Left renal cortex interstitium (tissue), 4 donors: ENCODE measurements at regions not wholly inside any gene's neighbourhood (a gene's known extent, or its start where the extent isn't known, plus 50 kb on each side); places are given as distances from the start of the nearest gene placed in this dataset.

Experiments
- DNase-seq, 4 donors: peaks; one replicate each; pipeline ENCODE4 v3.0.0-alpha.2; 2013; ENCODE audit warnings: low read depth in 4 of 4, low spot score in 2 of 4, missing footprints in 1 of 4

- DNase-seq: no peak
Measured at GRCh38 chr2:239768031-239768790, 256.9 kb downstream of the NDUFA10 start.

DNA sequence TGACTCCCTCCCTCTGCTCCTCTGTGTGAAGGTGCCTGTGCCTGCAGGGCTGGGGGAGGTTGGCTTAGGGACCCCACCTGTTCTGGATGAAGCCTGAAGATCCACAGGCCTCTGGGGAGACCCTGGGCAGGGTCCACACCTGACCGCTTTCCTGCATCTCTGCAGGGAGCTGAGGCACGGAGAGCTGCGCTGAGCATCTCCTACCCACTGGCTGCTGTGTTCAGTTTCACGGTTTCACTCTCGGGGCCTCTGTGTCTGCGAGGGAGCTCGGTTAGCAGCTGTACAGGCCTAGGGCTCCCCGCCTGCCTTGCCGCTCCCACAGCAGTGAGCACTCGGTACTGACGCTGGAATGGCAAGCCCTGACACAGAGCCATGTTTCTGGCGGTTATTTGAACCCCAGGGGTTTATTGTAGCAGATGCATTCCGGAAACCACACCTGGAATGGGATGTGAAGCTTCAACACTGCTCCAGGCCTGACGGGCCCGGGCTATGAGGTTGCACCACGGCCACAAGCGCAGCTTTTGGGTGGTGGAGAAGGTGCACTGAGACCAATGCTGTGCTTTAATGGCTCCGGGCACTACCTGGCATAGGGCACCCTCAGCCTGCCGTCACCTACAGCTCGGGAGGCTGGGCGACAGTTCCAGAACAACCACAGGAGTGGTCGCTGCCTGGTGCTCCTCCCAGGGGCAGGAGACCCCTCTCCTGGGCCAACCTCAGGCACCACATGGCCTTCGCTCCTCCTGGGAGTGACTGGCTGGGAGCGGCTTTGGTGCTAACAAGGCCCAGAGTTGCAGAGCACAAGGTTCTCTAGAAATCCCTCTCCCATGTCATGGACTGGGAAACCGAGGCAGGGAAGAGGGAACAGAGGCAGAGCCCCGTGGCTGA is 257.9 kb downstream of the NDUFA10 start:
- DNase-seq: no peak

DNA sequence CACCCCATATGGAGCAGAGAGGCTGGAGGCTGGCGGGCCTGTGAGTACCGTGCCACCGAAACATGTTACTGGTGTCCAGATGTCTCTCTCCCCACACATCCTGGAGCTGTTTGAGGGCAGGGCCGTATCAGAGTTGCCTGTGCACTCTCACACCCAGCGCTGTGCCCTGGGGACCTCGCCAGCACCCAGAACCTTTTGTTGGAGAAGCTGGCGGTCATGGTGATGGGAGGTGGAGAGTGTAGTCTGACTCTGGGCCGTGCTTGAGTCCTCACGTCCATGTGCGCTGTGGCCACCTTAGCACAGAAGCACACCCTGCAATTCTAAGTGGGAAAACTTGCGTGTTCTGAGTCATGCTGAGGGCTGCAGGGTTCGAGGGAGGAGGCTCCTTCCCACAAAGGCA is 259.2 kb downstream of the NDUFA10 start:
- no peak for DNase-seq

- no peak for DNase-seq
Measured at GRCh38 chr2:239765076-239765845, 259.9 kb downstream of the NDUFA10 start.

DNA sequence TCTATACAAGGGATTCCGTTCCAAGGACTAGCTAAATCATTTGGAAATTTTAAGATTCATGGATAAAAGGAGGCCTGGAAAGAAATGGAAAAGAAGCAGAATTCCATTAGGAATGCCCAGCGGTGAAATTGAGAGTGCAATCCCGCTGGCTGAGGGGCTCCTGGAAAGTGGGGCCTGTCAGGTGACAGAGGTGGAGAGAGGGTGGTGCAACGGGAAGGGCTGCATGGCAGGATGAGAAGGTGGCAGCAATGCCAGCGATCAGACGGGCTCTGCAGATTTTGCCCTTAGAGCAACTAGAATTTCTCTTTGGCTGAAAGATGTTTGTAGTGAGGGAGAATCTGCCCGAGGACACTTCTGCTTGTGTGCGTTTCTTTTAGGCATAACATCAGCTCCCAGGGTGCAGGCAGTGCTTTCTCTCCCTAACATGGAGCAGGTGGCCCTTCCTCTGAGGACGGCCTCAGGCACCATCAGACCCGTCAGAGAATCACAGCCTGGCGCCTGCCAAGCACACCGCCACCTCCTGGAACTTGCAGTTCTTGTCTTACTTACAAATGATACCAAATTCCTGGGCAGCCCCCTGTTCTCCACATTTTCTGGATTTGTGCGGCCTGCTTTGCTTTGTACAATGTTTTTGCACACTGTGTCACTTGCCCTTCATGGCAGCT is 261.6 kb downstream of the NDUFA10 start:
- DNase-seq: no peak

DNA sequence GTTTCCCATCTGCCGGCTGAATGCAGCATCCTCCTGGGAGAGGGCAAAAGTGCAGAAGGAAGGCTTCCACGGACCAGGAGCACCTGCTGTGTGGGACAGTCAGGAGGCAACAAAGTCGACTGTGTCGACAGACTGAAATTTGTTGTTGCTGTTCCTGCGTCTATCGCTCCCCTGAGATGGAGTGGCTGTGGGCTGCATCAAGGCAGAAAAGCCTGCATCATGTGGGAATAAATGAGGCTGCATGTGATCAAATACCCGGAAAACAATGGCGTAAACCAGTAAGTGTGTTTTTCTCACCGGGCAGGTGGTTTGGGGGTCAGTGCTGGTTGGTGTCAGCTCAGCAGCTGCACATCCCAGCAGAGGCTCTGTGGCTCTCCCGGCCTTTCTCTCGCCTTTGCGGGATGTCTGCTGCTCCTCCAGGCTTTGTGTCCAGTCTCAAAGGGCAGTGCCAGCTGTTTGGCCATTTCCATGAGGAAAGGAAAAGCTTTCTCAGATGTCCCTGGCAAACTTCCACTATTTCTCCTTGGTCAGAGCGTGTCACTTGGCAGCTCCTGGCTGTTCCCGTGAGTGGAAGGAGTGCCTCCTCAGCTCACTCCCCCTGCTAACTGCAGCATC is 262.4 kb downstream of the NDUFA10 start:
- DNase-seq: no peak

DNA sequence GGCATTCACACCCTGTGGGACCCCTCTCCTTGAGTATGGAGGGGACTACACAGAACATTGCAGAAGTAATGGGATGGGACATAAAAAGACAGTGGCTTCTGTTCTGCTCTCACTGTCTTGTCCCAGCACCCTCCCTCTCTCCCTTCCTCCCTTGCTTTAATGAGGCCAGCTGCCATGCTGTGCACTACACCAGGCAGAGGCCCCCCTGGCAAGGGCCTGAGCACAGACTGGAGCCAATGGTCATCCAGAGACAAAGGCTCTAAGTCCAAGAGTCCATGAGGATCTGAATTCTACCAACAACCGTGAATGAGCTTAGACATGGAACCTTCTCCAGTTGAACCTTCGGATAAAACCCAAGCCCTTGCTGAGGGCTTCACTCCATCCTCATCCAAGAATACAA is 263.0 kb downstream of the NDUFA10 start:
- DNase-seq: no peak

DNA sequence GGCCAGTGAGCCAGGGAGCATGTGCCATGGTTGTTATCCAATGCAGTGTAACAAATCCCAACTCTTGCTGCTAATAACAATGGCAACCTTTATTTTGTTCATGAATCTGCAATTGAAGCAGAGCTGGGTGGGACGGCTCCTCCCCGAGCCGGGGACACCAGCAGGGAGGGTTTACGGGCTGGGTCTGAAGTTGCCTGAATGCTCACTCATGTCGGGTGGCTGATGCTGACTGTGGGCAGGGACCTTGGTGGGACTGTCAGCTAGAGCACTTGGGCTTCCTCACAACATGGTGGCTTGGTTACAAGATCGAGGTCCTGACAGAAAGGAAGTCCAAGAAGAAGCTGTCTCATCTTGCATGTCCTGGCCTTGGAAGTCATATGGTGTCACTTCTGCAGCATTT is 264.5 kb downstream of the NDUFA10 start:
- DNase-seq: no peak

GRCh38 chr2:239758279-239758877 is 266.8 kb downstream of the NDUFA10 start:
- no peak for DNase-seq

- DNase-seq: no peak
Measured at GRCh38 chr2:239756790-239757760, 268.1 kb downstream of the NDUFA10 start.

DNA sequence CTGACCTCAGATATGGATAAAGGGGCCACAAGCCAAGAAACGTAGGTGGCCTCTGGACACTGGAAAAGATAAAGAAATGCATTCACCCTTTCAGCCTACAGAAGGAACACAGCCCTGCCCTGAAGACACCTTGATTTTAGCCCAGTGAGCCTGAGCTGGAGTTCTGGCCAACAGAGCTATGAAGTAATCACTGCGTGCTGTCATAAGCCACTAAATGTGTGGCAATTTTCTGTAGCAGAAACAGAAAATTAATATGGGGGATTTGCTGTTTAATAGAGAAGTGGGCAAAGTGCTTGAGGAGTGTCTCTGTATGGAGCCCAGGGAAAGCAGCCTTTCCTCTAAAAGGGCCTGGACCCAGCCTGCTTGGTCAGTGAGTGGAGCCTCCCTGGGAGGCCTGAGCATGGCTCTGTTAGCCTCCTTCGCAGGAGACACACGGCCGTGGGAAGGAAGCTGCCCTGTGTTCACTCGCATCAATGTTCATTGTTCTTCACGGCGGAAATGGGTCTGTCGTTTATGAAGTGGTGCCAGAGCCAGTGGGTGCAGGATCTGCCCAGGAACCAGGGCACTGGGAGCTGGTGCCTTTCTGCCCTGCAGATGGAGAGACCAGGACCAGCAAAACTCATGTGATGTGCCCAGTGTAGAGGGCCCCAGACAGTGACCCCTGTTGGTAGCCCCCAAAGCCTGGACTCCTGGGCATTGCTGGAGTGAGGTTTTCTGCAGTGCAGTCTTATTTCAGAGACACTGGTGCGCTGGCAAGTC is 268.9 kb downstream of the NDUFA10 start:
- DNase-seq: no peak

DNA sequence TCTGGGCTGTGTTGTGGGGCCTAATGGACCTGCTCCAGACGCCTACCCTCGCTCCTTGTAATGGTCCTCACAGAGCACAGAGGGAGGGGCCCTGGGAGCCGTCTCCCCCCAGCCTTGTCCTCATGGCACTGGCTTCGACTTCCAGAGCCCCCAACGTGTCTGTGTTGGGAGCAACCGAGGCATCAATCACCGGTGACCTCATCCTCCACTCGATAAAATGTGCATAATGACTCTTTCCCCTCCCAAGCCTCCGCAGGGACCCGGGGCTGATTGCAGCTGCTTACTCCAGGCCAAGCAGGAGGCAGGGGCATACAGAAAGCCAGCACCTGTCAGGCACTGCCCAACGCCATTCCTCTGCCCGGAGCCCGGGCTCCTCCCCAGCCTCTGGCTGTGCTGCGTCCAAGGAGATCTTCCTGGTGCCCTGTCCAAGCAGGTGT is 271.7 kb downstream of the NDUFA10 start:
- DNase-seq: no peak

DNA sequence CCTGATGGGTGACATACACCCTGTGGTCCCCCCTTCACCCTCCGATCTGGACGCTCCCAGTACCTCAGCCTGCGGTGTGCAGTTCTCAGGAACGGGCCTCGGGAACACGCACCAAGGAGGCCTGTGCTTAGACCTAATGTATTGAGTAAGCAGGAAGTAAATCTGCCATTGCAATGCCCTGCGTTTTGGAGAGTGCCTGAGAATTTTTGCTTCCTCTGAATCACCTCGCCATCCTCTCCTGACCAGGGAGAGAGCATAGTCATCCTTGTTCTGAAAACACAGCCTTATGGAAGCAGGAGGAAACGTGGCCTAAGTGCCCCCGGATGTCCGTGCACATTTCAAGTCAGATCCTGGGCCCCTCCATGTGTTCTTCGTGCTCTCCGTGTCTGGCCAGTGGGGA is 272.2 kb downstream of the NDUFA10 start:
- DNase-seq: no peak

DNA sequence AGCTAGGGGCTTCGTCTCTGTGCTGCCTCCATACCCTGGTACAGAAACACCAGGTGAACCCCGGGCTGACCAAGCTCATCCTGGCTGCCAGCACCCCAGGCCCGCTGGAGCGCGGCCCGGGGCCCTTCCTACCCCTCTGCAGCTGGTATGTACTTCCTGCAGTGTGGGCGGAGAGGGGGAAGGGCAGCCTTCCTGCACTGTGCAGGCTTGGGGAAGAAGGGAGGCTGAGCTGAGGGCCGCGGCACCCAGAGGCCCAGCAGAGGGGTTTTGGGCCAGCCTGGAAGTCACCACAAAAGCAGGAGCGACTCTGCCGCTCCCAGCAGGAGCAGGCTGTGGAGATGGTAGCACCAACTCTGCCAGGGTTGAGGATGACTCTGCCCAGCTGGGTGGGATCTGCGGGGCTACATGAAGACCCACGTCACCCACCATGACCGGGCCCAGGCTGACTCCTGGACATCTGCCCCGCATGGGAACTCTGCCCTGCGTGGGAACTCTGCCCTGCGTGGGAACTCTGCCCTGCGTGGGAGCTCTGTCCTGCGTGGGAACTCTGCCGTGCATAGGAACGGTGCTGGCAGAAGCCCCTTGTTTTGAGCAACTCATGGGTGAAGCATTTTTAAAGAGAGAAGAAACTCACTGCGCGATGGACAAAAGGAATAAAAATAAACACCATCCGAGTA is 273.3 kb downstream of the NDUFA10 start:
- no peak for DNase-seq

DNA sequence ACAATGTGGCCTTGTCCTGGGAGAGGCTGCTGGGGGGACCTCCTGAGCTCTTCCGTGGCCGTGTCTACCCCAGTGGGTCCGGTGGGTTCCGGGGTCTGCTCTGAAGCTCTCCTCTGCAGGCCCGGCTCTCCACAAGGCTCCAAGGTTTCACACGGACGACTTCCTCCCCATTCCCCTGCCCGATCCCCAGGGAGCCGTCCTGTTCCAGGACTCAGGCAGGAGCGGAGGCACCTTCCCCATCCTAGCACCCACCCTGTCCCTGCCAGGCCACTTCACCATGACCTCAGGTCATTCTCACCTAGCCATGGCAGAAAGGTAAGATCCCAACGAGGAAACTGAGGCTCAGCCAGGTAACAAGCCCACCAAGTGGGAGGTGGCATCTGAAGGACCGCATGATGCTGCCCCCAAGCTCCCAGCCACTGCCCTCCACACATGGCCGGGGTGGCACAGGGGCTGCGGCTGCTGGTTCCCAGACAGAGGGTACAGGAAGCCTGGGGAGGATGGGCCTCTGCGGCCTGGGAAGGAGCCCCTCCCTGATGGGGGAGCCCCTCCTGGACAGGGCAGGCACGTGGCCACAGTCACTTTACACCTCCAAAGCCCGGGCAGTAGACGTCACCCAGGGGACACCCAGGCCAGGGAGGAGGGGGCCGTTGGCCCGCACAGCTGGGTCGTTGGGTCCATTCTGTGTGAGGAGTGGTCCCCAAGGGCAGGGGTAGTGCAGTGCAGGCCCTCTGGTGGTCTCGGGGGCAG is 274.0 kb downstream of the NDUFA10 start:
- no peak for DNase-seq

- DNase-seq: no peak
Measured at GRCh38 chr2:239750045-239750835, 274.9 kb downstream of the NDUFA10 start.
